ENCODE measurements at regions not wholly inside any gene's neighbourhood (a gene's known extent, or its start where the extent isn't known, plus 50 kb on each side); places are given as distances from the start of the nearest gene placed in this dataset.

DNA sequence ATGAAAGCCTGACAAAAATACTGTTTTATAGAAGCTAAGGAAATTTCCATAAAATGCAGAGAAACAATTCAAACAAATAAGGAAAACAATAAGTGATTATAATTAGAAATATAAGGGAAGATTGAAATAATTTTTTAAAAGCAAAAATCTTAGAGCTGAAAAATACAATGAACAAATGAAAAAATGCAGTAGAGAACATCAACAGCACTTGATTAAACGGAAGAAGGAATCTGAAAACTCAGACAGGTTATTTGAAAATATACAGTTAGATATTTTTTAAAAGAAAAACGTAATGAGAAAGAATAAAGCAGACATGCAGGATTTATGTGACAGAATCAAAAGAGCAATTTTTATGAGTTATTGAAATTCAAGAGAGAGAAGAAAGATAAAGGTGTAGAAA, 279.1 kb upstream of the MAGI2 start:
- TF ChIP-seq CTCF (IDR thresholded peaks at IDR 0.05) (no peak), ZFX (IDR thresholded peaks at IDR 0.05; ENCODE audit: borderline replicate concordance) (no peak)
